GM18909 (cell line): ENCODE measurements at regions not wholly inside any gene's neighbourhood (a gene's known extent, or its start where the extent isn't known, plus 50 kb on each side); places are given as distances from the start of the nearest gene placed in this dataset.

Experiments used
- ATAC-seq: cut with Tn5 transposase; IDR thresholded peaks from one replicate; pipeline ENCODE4 v1.9.1; 2021; ENCODE audit warnings: mild to moderate bottlenecking; ENCODE audit not compliant: unreplicated experiment, poor library complexity

- ATAC-seq = no peak
These were observed 95.9 kb upstream of the JAG1 start for GRCh38 chr20:10769700-10770099.

GRCh38 chr20:10770753-10771152 is 97.0 kb upstream of the JAG1 start:
- ATAC-seq = no peak

- no peak for ATAC-seq
These were observed 97.8 kb upstream of the JAG1 start for GRCh38 chr20:10771435-10772140.

GRCh38 chr20:10774357-10774943 is 100.7 kb upstream of the JAG1 start:
- no peak for ATAC-seq

GRCh38 chr20:10777710-10778109 is 103.9 kb upstream of the JAG1 start:
- ATAC-seq = no peak

GRCh38 chr20:10779911-10780310 is 106.1 kb upstream of the JAG1 start:
- ATAC-seq = no peak

- no peak for ATAC-seq
These were observed 107.1 kb upstream of the JAG1 start for GRCh38 chr20:10780901-10781300.

- ATAC-seq = no peak
These were observed 107.7 kb upstream of the JAG1 start for GRCh38 chr20:10781526-10781925.

GRCh38 chr20:10783707-10784553 is 110.1 kb upstream of the JAG1 start:
- no peak for ATAC-seq

GRCh38 chr20:10784554-10785183 is 110.9 kb upstream of the JAG1 start:
- ATAC-seq = no peak

- no peak for ATAC-seq
These were observed 112.9 kb upstream of the JAG1 start for GRCh38 chr20:10786678-10787077.

- no peak for ATAC-seq
These were observed 114.3 kb upstream of the JAG1 start for GRCh38 chr20:10788055-10788454.

GRCh38 chr20:10788877-10789276 is 115.1 kb upstream of the JAG1 start:
- ATAC-seq = no peak

- no peak for ATAC-seq
These were observed 115.6 kb upstream of the JAG1 start for GRCh38 chr20:10789386-10789785.

- no peak for ATAC-seq
These were observed 116.2 kb upstream of the JAG1 start for GRCh38 chr20:10790013-10790412.

GRCh38 chr20:10792291-10792690 is 118.5 kb upstream of the JAG1 start:
- no peak for ATAC-seq

GRCh38 chr20:10793766-10794165 is 120.0 kb upstream of the JAG1 start:
- ATAC-seq = no peak

GRCh38 chr20:10794765-10795164 is 121.0 kb upstream of the JAG1 start:
- no peak for ATAC-seq

- ATAC-seq = no peak
These were observed 121.7 kb upstream of the JAG1 start for GRCh38 chr20:10795286-10796026.

GRCh38 chr20:10798811-10799210 is 125.0 kb upstream of the JAG1 start:
- no peak for ATAC-seq
